Adrenal gland (tissue), 9 donors: ENCODE measurements at regions not wholly inside any gene's neighbourhood (a gene's known extent, or its start where the extent isn't known, plus 50 kb on each side); places are given as distances from the start of the nearest gene placed in this dataset.

Source experiments
- DNase-seq, 7 donors: peaks; one replicate each; pipeline ENCODE4 v3.0.0-alpha.2; 2019 to 2020
- H3K27ac ChIP-seq, 5 donors: fragments of 200-600 bp; sonication (generic) in 4 of 5; 1 replicate in 3 of 5; 2 replicates in 2 of 5; pipeline versions ENCODE4 v1.5.1 to v1.8.0; 2016 to 2020; ENCODE audit warnings: mild to moderate bottlenecking in 1 of 5
- H3K27me3 ChIP-seq: fragments of 200-600 bp; 2 replicates; pipeline ENCODE4 v1.8.0; 2021
- H3K36me3 ChIP-seq, 2 donors: fragments of 200-600 bp; replicated peaks in 1 of 2; 1 replicate in 1 of 2; 2 replicates in 1 of 2; pipeline versions ENCODE4 v1.5.1 to v1.8.0; 2018 to 2022
- H3K4me1 ChIP-seq, 2 donors: fragments of 200-600 bp; replicated peaks in 1 of 2; 1 replicate in 1 of 2; 2 replicates in 1 of 2; pipeline versions ENCODE4 v1.5.1 to v1.8.0; 2018 to 2021
- H3K4me3 ChIP-seq, 4 donors: fragments of 200-600 bp; sonication (generic) in 3 of 4; one replicate each; pipeline ENCODE4 v1.5.1; 2016 to 2018
- H3K9me3 ChIP-seq, 3 donors: fragments of 200-600 bp; sonication (generic) in 1 of 3; replicated peaks in 1 of 3; 1 replicate in 2 of 3; 2 replicates in 1 of 3; pipeline versions ENCODE4 v1.5.1 to v1.8.0; 2016 to 2021
- POLR2A ChIP-seq, 2 donors: fragments of 450-650 bp; IDR thresholded peaks; one replicate each; pipeline ENCODE4 v1.6.1; 2017; ENCODE audit warnings: antibody characterized with exemption in 2 of 2, mild to moderate bottlenecking in 2 of 2, moderate library complexity in 1 of 2
- WGBS, 4 donors: extraction: QIAGEN DNeasy Blood & Tissue Kit in 2 of 4; methylation state at CpG; one replicate each; pipeline versions ENCODE4 v1.1.5 to v1.1.7; 2013 to 2017; 5-methylcytosine and 5-hydroxymethylcytosine counted together
- intact Hi-C, 2 donors: fragments of 100-400 bp; cut with DNase I; formaldehyde crosslinking; loops; one replicate each; pipeline versions ENCODE4 v1.14.1 to v1.15.0; 2022 to 2023
- TF ChIP-seq, protein P1 (sequence below), 6 experiments: fragments of 450-650 bp in 4 of 6; fragments of 200-600 bp in 2 of 6; sonication (generic) in 1 of 6; IDR thresholded peaks; 1 replicate in 5 of 6; 2 replicates in 1 of 6; pipeline versions ENCODE4 v1.5.1 to v1.8.0; 2016 to 2021; ENCODE audit warnings: antibody characterized with exemption in 6 of 6, mild to moderate bottlenecking in 2 of 6, moderate library complexity in 1 of 6
- donor health status: healthy with polysubstance abuse.
- donor health status: Bipolar disorder and iron deficiency.
- donor health status: DM: yes; HTN: yes; CAD: no.
- donor health status: DM: no; HTN: no; CAD: no.
- donor health status: DM: no; HTN: no; CAD: no.

DNA sequence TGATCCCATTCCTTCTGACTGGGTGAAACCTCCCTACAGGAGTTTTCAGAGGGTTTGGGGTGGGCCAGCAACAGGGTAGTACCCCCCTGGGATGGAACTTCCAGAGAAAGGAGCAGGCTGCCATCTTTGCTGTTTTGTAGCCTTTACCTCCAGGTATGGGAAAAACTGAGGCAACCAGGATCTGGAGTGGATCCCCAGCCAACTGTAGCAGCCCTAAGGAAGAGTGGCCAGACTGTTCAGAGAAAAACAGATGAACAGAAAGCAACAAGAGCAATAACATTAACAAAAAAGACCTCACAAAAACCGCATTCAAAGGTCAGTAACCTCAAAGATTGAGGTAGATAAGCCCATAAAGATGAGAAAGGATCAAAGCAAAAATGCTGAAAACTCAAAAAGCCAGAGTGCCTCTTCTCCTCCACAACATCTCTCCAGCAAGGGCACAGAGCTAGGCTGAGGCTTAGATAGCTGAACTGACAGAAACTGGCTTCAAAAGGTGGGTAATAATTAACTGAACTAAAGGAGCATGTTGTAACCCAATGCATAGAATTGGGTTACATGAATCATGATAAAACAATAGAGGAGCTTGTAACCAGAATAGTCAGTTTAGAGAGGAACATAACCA is 1288.6 kb upstream of the CNTN5 start:
- no peaks in the 10 kb centered on the region for H3K36me3 ChIP-seq
- H3K4me3 ChIP-seq = no peak overlapping the region
- no peaks in the 10 kb centered on the region for H3K9me3 ChIP-seq
- no peak for DNase-seq
- WGBS, 4 donors = 83 to 88% (median 86%) methylated on average over 1 of the region's 1 CpG
- intact Hi-C loops = no loop called here
- no peak for TF ChIP-seq POLR2A (IDR thresholded peaks at IDR 0.05)
- TF ChIP-seq, protein P1, sequence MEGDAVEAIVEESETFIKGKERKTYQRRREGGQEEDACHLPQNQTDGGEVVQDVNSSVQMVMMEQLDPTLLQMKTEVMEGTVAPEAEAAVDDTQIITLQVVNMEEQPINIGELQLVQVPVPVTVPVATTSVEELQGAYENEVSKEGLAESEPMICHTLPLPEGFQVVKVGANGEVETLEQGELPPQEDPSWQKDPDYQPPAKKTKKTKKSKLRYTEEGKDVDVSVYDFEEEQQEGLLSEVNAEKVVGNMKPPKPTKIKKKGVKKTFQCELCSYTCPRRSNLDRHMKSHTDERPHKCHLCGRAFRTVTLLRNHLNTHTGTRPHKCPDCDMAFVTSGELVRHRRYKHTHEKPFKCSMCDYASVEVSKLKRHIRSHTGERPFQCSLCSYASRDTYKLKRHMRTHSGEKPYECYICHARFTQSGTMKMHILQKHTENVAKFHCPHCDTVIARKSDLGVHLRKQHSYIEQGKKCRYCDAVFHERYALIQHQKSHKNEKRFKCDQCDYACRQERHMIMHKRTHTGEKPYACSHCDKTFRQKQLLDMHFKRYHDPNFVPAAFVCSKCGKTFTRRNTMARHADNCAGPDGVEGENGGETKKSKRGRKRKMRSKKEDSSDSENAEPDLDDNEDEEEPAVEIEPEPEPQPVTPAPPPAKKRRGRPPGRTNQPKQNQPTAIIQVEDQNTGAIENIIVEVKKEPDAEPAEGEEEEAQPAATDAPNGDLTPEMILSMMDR (IDR thresholded peaks at IDR 0.05) = no peak
- no peaks in the 10 kb centered on the region for H3K4me1 ChIP-seq
- H3K27ac ChIP-seq = no peak overlapping the region
- no peaks in the 10 kb centered on the region for H3K27me3 ChIP-seq

- H3K27ac ChIP-seq = no peak overlapping the region
- no peak overlapping the region for H3K4me3 ChIP-seq
- 71 to 81% (median 75%) methylated on average over 2 of the region's 2 CpGs for WGBS, 4 donors
- H3K9me3 ChIP-seq = no peaks in the 10 kb centered on the region
- H3K36me3 ChIP-seq = no peaks in the 10 kb centered on the region
- H3K27me3 ChIP-seq = no peaks in the 10 kb centered on the region
- TF ChIP-seq POLR2A (IDR thresholded peaks at IDR 0.05) = no peak
- TF ChIP-seq, protein P1 (IDR thresholded peaks at IDR 0.05) = no peak
- H3K4me1 ChIP-seq = no peaks in the 10 kb centered on the region
- no peak for DNase-seq
- intact Hi-C loops = no loop called here
Measured at GRCh38 chr11:97738751-97739150, 1282.0 kb upstream of the CNTN5 start.

- TF ChIP-seq POLR2A (IDR thresholded peaks at IDR 0.05) = no peak
- TF ChIP-seq, protein P1 (IDR thresholded peaks at IDR 0.05) = no peak
- intact Hi-C loops = no loop called here
- no peak for DNase-seq
- no peaks in the 10 kb centered on the region for H3K36me3 ChIP-seq
- no peaks in the 10 kb centered on the region for H3K27me3 ChIP-seq
- no peaks in the 10 kb centered on the region for H3K4me1 ChIP-seq
- no peaks in the 10 kb centered on the region for H3K9me3 ChIP-seq
- H3K4me3 ChIP-seq = no peak overlapping the region
- H3K27ac ChIP-seq = peak overlapping the region in 1 of 5 donors; percentile 46
- WGBS, 4 donors = 54 to 78% (median 74%) methylated on average over 4 of the region's 4 CpGs
Measured at GRCh38 chr11:97739932-97740800, 1280.6 kb upstream of the CNTN5 start.

- Histone ChIP-seq H3K36me3 (no peaks in the 10 kb centered on the region), H3K4me1 (no peaks in the 10 kb centered on the region), H3K9me3 (no peaks in the 10 kb centered on the region), H3K27ac (peak overlapping the region in 1 of 5 donors; percentile 46), H3K4me3 (no peak overlapping the region), H3K27me3 (no peaks in the 10 kb centered on the region)
- TF ChIP-seq, protein P1 (IDR thresholded peaks at IDR 0.05) = no peak
- TF ChIP-seq POLR2A (IDR thresholded peaks at IDR 0.05) = no peak
- intact Hi-C loops = no loop called here
- DNase-seq = no peak
- WGBS, 4 donors = 72 to 91% (median 75%) methylated on average over 1 of the region's 1 CpG
Measured at GRCh38 chr11:97740801-97741151, 1280.0 kb upstream of the CNTN5 start.
